GM12865 (cell line): ENCODE measurements at regions not wholly inside any gene's neighbourhood (a gene's known extent, or its start where the extent isn't known, plus 50 kb on each side); places are given as distances from the start of the nearest gene placed in this dataset.

Experiments
- DNase-seq: peaks from one replicate; pipeline ENCODE4 v3.0.0; 2010; ENCODE audit warnings: low read depth
- H3K4me3 ChIP-seq: 2 replicates; pipeline ENCODE4 v1.5.1; 2011; ENCODE audit warnings: mild to moderate bottlenecking, low read depth, low read length, control low read depth
- TF ChIP-seq, protein P1 (sequence below): IDR thresholded peaks from 2 replicates; pipeline ENCODE4 v1.5.1; 2011; ENCODE audit warnings: low read length, control low read depth, low read depth, inconsistent platforms; ENCODE audit not compliant: insufficient read depth; ENCODE audit errors: missing control alignments

- TF ChIP-seq, protein P1, sequence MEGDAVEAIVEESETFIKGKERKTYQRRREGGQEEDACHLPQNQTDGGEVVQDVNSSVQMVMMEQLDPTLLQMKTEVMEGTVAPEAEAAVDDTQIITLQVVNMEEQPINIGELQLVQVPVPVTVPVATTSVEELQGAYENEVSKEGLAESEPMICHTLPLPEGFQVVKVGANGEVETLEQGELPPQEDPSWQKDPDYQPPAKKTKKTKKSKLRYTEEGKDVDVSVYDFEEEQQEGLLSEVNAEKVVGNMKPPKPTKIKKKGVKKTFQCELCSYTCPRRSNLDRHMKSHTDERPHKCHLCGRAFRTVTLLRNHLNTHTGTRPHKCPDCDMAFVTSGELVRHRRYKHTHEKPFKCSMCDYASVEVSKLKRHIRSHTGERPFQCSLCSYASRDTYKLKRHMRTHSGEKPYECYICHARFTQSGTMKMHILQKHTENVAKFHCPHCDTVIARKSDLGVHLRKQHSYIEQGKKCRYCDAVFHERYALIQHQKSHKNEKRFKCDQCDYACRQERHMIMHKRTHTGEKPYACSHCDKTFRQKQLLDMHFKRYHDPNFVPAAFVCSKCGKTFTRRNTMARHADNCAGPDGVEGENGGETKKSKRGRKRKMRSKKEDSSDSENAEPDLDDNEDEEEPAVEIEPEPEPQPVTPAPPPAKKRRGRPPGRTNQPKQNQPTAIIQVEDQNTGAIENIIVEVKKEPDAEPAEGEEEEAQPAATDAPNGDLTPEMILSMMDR = no peak
- no peak overlapping the region for H3K4me3 ChIP-seq
- DNase-seq = no peak
Measured at GRCh38 chr18:57297306-57297705, 55.1 kb upstream of the ST8SIA3 start.

- H3K4me3 ChIP-seq = no peak overlapping the region
- no peak for DNase-seq
- TF ChIP-seq, protein P1 = no peak
Measured at GRCh38 chr18:57299931-57300330, 52.4 kb upstream of the ST8SIA3 start.

GRCh38 chr18:57301573-57302559, 50.5 kb upstream of the ST8SIA3 start:
- TF ChIP-seq, protein P1 = no peak
- no peak for DNase-seq
- H3K4me3 ChIP-seq = no peak overlapping the region
